ENCODE measurements at regions not wholly inside any gene's neighbourhood (a gene's known extent, or its start where the extent isn't known, plus 50 kb on each side); places are given as distances from the start of the nearest gene placed in this dataset.

DNA sequence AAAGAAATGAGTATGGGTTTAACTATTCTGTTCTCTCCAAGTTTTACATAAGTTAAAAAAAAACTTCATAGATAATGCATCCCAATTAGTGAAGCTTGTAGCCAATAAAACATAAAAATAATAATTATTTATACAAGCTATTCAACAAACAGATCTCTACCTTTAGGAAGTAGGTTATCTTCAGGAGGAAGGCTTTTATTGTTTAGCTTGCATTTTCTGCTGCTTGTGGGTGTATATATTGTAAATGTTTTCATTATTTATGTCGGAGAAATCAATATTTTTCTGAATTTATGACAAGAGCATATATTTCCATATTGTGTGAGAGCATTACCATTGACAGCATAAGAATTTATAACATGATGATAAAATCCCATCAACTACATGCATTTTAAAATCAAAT lies 208.3 kb downstream of the TRAM1L1 start:
- no peak for TF ChIP-seq ZFX (IDR thresholded peaks at IDR 0.05; ENCODE audit: borderline replicate concordance)
- TF ChIP-seq, protein P1, sequence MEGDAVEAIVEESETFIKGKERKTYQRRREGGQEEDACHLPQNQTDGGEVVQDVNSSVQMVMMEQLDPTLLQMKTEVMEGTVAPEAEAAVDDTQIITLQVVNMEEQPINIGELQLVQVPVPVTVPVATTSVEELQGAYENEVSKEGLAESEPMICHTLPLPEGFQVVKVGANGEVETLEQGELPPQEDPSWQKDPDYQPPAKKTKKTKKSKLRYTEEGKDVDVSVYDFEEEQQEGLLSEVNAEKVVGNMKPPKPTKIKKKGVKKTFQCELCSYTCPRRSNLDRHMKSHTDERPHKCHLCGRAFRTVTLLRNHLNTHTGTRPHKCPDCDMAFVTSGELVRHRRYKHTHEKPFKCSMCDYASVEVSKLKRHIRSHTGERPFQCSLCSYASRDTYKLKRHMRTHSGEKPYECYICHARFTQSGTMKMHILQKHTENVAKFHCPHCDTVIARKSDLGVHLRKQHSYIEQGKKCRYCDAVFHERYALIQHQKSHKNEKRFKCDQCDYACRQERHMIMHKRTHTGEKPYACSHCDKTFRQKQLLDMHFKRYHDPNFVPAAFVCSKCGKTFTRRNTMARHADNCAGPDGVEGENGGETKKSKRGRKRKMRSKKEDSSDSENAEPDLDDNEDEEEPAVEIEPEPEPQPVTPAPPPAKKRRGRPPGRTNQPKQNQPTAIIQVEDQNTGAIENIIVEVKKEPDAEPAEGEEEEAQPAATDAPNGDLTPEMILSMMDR (IDR thresholded peaks at IDR 0.05): no peak
- H3K27ac ChIP-seq: no peak overlapping the region

DNA sequence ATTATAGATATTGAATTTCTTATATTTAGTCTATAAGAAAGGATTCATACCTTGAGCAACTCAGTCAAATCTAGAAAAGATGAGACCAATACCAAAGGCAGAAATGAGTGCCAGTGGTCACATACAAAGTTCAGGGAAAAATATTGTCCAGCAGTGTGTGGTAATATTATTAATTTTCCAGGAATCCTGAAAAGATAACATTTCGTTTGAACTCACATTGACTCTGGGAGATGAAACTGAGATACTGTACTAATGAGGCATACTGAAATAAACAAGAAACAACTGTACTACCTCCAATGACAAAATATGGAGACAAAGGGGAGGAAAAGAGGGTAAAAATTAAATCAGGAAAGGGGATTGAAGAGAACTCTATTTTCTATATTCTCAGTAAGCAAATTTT lies 212.4 kb downstream of the TRAM1L1 start:
- no peak overlapping the region for H3K27ac ChIP-seq
- no peak for TF ChIP-seq ZFX (IDR thresholded peaks at IDR 0.05; ENCODE audit: borderline replicate concordance)
- TF ChIP-seq, protein P1 (IDR thresholded peaks at IDR 0.05): no peak

DNA sequence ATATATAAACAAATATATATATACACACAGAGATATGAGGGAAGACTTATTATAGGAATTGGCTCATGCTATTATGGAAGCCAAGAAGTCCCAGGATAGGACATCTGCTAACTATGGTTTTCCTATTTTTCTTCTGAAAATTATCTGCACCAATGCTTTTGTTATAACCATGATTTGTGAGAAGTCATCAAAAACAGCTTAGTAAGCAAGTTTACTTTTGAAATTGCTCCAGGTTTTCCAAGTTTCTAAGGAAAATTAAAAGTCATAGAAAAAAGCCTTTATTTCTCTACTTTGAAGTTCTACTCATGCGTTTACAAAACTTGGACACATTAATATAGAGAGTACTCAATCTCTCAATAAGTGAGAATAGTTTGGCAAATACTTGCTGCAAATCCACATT lies 213.1 kb downstream of the TRAM1L1 start:
- no peak overlapping the region for H3K27ac ChIP-seq
- no peak for TF ChIP-seq ZFX (IDR thresholded peaks at IDR 0.05; ENCODE audit: borderline replicate concordance)

DNA sequence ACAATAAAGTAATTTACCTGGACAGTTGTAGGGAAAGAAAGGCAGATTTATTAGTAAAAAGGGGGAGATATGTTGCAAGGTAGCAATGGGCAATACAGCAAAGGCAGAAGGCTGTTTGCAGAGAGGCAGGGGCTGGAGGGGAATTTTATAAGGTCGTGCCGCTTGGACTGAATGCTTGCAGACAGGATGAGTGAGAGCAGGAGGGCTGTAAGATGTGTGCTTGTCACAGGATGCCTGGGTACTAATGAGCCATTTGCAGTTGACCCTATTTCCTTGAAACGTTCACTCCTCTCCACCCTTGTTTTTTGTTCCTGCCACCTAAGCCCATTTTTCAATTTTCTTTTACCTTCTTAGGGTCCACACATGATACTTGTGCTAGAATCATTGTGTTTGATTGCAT lies 214.7 kb downstream of the TRAM1L1 start:
- TF ChIP-seq ZFX (IDR thresholded peaks at IDR 0.05; ENCODE audit: borderline replicate concordance): no peak
- TF ChIP-seq, protein P1 (IDR thresholded peaks at IDR 0.05): no peak
- H3K27ac ChIP-seq: no peak overlapping the region

DNA sequence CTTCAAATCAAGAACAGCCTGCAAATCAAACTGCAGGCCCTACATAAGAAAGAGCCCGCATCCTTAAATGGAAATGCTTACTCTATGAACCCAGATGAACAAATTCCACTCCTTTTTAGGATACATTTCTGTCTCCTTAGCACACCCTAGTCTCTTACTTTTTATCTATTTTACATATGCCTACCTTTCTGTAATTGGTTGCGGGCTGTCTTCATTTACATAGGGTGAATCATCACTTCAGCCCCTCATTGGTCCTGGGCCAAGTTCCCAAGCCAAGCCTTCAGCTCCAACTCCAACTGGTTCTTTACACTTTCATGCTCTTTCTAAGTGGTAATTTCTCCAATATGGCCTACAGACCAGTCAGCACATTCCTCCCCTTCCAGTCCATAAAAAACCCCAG lies 219.3 kb downstream of the TRAM1L1 start:
- H3K27ac ChIP-seq: no peak overlapping the region
- TF ChIP-seq, protein P1 (IDR thresholded peaks at IDR 0.05): no peak
- TF ChIP-seq ZFX (IDR thresholded peaks at IDR 0.05; ENCODE audit: borderline replicate concordance): no peak

DNA sequence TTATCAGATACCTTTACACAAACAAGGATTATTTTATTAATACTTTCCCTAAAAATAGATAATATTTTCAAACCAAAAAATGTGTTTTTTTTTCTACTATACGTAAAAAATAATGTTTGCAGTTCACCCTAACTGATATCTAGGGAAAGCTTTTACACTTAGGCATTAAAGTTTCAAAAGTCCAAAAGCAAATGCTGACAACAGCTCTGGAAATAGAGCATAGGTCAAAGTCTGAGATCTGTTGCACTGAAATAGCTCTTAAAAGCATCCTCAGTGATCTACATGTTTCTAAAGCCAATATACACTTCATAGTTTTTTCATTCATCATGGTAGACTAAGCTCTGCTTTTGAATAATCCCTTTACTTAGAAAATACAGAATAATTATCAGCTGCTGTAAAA lies 222.8 kb downstream of the TRAM1L1 start:
- TF ChIP-seq ZFX (IDR thresholded peaks at IDR 0.05; ENCODE audit: borderline replicate concordance): no peak
- TF ChIP-seq, protein P1 (IDR thresholded peaks at IDR 0.05): no peak
- H3K27ac ChIP-seq: no peak overlapping the region

DNA sequence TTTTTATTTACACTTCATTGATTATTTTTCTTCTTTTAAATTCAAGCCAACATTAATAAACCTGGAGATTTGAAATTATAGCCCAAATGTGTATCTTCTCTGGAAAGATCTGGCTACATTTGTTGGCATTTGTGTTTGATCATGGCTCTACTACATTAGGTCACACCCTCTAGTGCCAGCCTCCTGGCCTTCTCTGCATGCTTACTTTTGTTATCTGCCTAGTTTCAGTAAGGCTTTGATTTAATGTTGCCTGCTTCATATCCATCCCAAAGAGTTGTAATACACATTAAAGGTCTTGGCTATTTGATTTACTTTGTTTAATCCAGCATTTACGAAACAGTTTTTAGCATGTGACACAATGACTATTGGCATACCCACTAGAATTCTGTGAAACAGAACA lies 224.5 kb downstream of the TRAM1L1 start:
- no peak for TF ChIP-seq ZFX (IDR thresholded peaks at IDR 0.05; ENCODE audit: borderline replicate concordance)
- TF ChIP-seq, protein P1 (IDR thresholded peaks at IDR 0.05): no peak
- no peak overlapping the region for H3K27ac ChIP-seq

DNA sequence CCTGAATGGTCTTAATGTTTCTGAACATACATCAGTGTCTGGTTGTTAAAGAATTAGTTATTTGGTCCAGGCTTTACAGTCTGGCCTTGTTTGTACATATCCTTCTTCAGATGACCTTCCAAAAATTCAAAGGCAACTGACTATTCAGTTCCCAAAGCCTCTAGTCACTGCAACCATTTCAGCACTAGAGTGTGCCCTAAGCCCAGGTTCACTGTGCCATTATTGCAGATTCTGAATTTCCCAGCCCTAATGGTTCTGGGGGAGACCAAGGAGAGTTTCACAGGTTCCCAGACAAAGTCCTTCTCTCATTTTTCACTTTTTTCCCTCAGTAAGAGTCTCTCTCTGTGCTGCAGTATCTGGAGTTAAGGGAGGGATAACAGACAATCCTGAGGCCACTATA lies 235.8 kb downstream of the TRAM1L1 start:
- no peak for TF ChIP-seq ZFX (IDR thresholded peaks at IDR 0.05; ENCODE audit: borderline replicate concordance)
- TF ChIP-seq, protein P1 (IDR thresholded peaks at IDR 0.05): peak; percentile 21; the same call in 1 of the 2 replicates
- H3K27ac ChIP-seq: no peak overlapping the region

Data from 22Rv1 (cell line).